ENCODE measurements at regions not wholly inside any gene's neighbourhood (a gene's known extent, or its start where the extent isn't known, plus 50 kb on each side); places are given as distances from the start of the nearest gene placed in this dataset.

GRCh38 chr11:29271616-29272015 is 745.2 kb downstream of the KCNA4 start:
- intact Hi-C loops (cut with micrococcal nuclease): loop anchor here (1.0 kb wide), 1 partner anchor 58 kb away; no protein-coding TSS in a partner anchor
- no peak overlapping the region for H3K4me2 ChIP-seq (ENCODE audit: low read length)
- BruUV-seq (replicated peaks): no TSS peak

DNA sequence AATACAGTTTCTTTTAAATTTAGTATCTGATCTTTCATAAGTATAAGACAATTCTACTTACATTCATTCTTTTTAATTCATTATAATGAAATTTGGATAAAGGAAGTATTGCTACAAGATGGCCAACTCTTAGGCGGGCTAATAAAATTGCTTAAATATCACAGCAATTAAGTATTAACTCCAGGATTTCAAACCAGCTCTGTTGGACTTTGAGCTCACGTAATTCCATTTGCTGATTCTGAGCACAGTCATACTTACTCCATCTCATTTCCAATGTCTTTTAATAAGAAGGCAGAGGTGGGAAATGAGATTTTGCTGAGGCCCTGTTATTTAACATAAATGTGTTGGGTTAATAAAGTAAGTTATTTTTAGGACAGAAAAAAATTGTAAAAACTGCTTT is 748.1 kb downstream of the KCNA4 start:
- CTCF ChIA-PET: no interaction called here
- Histone ChIP-seq H4K20me1 (ENCODE audit: low read length) (no peaks in the 10 kb centered on the region), H3K27ac (ENCODE audit: low read length) (no peak overlapping the region), H2AFZ (ENCODE audit: low read length) (no peak overlapping the region), H3K4me2 (ENCODE audit: low read length) (no peak overlapping the region), H3F3A (ENCODE audit: low read length, unreplicated experiment) (no peaks in the 10 kb centered on the region), H3K36me3 (ENCODE audit: low read depth, low read length) (no peaks in the 10 kb centered on the region), H3K9me3 (ENCODE audit: low read length) (no peaks in the 10 kb centered on the region), H3K9ac (ENCODE audit: low read length) (no peak overlapping the region), H3K4me3 (ENCODE audit: low read length) (no peak overlapping the region), H3K4me1 (ENCODE audit: insufficient read depth, low read length) (peaks cover 7% of the 10 kb centered on the region), H3K9me2 (replicated peaks; ENCODE audit: low read length) (no peaks in the 10 kb centered on the region), H3K79me2 (ENCODE audit: low read length) (no peaks in the 10 kb centered on the region), H3K27me3 (ENCODE audit: low read length) (no peaks in the 10 kb centered on the region)
- no peak for DNase-seq
- ATAC-seq: no peak
- POLR2A ChIA-PET (ENCODE audit: unreplicated experiment): no interaction called here
- no TSS peak for BruUV-seq (replicated peaks)
- intact Hi-C loops (cut with micrococcal nuclease): no loop called here
- TF ChIP-seq EZH2 (IDR thresholded peaks at IDR 0.05; ENCODE audit: low read length, unreplicated experiment): no peak
- TF ChIP-seq EZH2phosphoT487 (IDR thresholded peaks at IDR 0.05; ENCODE audit: borderline replicate concordance, low read length): no peak
- TF ChIP-seq, protein P1, sequence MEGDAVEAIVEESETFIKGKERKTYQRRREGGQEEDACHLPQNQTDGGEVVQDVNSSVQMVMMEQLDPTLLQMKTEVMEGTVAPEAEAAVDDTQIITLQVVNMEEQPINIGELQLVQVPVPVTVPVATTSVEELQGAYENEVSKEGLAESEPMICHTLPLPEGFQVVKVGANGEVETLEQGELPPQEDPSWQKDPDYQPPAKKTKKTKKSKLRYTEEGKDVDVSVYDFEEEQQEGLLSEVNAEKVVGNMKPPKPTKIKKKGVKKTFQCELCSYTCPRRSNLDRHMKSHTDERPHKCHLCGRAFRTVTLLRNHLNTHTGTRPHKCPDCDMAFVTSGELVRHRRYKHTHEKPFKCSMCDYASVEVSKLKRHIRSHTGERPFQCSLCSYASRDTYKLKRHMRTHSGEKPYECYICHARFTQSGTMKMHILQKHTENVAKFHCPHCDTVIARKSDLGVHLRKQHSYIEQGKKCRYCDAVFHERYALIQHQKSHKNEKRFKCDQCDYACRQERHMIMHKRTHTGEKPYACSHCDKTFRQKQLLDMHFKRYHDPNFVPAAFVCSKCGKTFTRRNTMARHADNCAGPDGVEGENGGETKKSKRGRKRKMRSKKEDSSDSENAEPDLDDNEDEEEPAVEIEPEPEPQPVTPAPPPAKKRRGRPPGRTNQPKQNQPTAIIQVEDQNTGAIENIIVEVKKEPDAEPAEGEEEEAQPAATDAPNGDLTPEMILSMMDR (conservative IDR thresholded peaks at IDR 0.05; ENCODE audit: low read depth, low read length): no peak

More at GRCh38 chr11:29271616-29272015, 745.2 kb downstream of the KCNA4 start:
- Histone ChIP-seq H3K27me3 (ENCODE audit: low read length) (no peaks in the 10 kb centered on the region), H3K36me3 (ENCODE audit: low read depth, low read length) (no peaks in the 10 kb centered on the region), H3K9me3 (ENCODE audit: low read length) (no peaks in the 10 kb centered on the region), H4K20me1 (ENCODE audit: low read length) (no peaks in the 10 kb centered on the region), H3K4me1 (ENCODE audit: insufficient read depth, low read length) (peaks cover 7% of the 10 kb centered on the region), H3K27ac (ENCODE audit: low read length) (no peak overlapping the region), H2AFZ (ENCODE audit: low read length) (peak overlapping the region; percentile 25), H3F3A (ENCODE audit: low read length, unreplicated experiment) (no peaks in the 10 kb centered on the region), H3K9ac (ENCODE audit: low read length) (no peak overlapping the region), H3K79me2 (ENCODE audit: low read length) (no peaks in the 10 kb centered on the region), H3K9me2 (replicated peaks; ENCODE audit: low read length) (no peaks in the 10 kb centered on the region), H3K4me3 (ENCODE audit: low read length) (no peak overlapping the region)
- DNase-seq: no peak
- peak; percentile 24; the same call in 1 of the 2 replicates for ATAC-seq
- CTCF ChIA-PET: interaction anchor here (0.6 to 1.0 kb wide), 2 partner anchors 58 to 1577 kb away, joined by 10 read pairs; no protein-coding TSS in a partner anchor
- TF ChIP-seq EZH2 (IDR thresholded peaks at IDR 0.05; ENCODE audit: low read length, unreplicated experiment): no peak
- TF ChIP-seq, protein P1 (conservative IDR thresholded peaks at IDR 0.05; ENCODE audit: low read depth, low read length): no peak
- TF ChIP-seq EZH2phosphoT487 (IDR thresholded peaks at IDR 0.05; ENCODE audit: borderline replicate concordance, low read length): no peak
- POLR2A ChIA-PET (ENCODE audit: unreplicated experiment): no interaction called here

GRCh38 chr11:29265792-29266191 is 751.0 kb downstream of the KCNA4 start:
- ChIA-PET CTCF (no interaction called here), POLR2A (ENCODE audit: unreplicated experiment) (no interaction called here)
- no peaks in the 10 kb centered on the region for H3K36me3 ChIP-seq (ENCODE audit: low read depth, low read length)
- H3K27me3 ChIP-seq (ENCODE audit: low read length): no peaks in the 10 kb centered on the region
- TF ChIP-seq, protein P1 (conservative IDR thresholded peaks at IDR 0.05; ENCODE audit: low read depth, low read length): no peak
- TF ChIP-seq EZH2 (IDR thresholded peaks at IDR 0.05; ENCODE audit: low read length, unreplicated experiment): no peak
- no peak for TF ChIP-seq EZH2phosphoT487 (IDR thresholded peaks at IDR 0.05; ENCODE audit: borderline replicate concordance, low read length)
- intact Hi-C loops (cut with micrococcal nuclease): no loop called here
- no peaks in the 10 kb centered on the region for H3F3A ChIP-seq (ENCODE audit: low read length, unreplicated experiment)
- H3K4me1 ChIP-seq (ENCODE audit: insufficient read depth, low read length): peaks cover 16% of the 10 kb centered on the region
- no peak overlapping the region for H3K4me2 ChIP-seq (ENCODE audit: low read length)
- no peaks in the 10 kb centered on the region for H3K79me2 ChIP-seq (ENCODE audit: low read length)
- H4K20me1 ChIP-seq (ENCODE audit: low read length): no peaks in the 10 kb centered on the region
- H2AFZ ChIP-seq (ENCODE audit: low read length): no peak overlapping the region
- ATAC-seq (no peak), DNase-seq (no peak)
- H3K4me3 ChIP-seq (ENCODE audit: low read length): no peak overlapping the region
- no TSS peak for BruUV-seq (replicated peaks)
- H3K9me2 ChIP-seq (replicated peaks; ENCODE audit: low read length): no peaks in the 10 kb centered on the region
- H3K9ac ChIP-seq (ENCODE audit: low read length): no peak overlapping the region
- H3K27ac ChIP-seq (ENCODE audit: low read length): no peak overlapping the region
- H3K9me3 ChIP-seq (ENCODE audit: low read length): no peaks in the 10 kb centered on the region
